MM.1S (cell line): ENCODE measurements at regions not wholly inside any gene's neighbourhood (a gene's known extent, or its start where the extent isn't known, plus 50 kb on each side); places are given as distances from the start of the nearest gene placed in this dataset.

Source experiments
- DNase-seq: peaks from one replicate; pipeline ENCODE4 v3.0.0-alpha.2; 2015
- H2AFZ ChIP-seq: fragments of 300-600 bp; sonication (generic); 2 replicates; pipeline ENCODE4 v1.6.0; 2016; ENCODE audit warnings: antibody characterized with exemption, low read length
- H3F3A ChIP-seq: fragments of 300-600 bp; sonication (generic); 2 replicates; pipeline ENCODE4 v1.6.1; 2016; ENCODE audit warnings: mild to moderate bottlenecking, antibody characterized with exemption, low read length, moderate library complexity, mixed read lengths; ENCODE audit not compliant: insufficient read depth
- H3K27ac ChIP-seq: fragments of 300-600 bp; sonication (generic); 2 replicates; pipeline ENCODE4 v1.5.1; 2016; ENCODE audit warnings: mild to moderate bottlenecking, low read length
- H3K27me3 ChIP-seq: fragments of 300-600 bp; sonication (generic); replicated peaks from 2 replicates; pipeline ENCODE4 v1.6.0; 2016; ENCODE audit warnings: low read length; ENCODE audit not compliant: insufficient read depth
- H3K36me3 ChIP-seq: fragments of 300-600 bp; sonication (generic); replicated peaks from 2 replicates; pipeline ENCODE4 v1.6.1; 2016; ENCODE audit warnings: mild to moderate bottlenecking, low read length, mixed read lengths; ENCODE audit not compliant: insufficient read depth
- H3K4me1 ChIP-seq: fragments of 300-600 bp; sonication (generic); 2 replicates; pipeline ENCODE4 v1.6.1; 2016; ENCODE audit warnings: low read length, mixed read lengths
- H3K4me2 ChIP-seq: fragments of 300-600 bp; sonication (generic); 2 replicates; pipeline ENCODE4 v1.6.0; 2016; ENCODE audit warnings: low read depth, low read length
- H3K4me3 ChIP-seq: fragments of 300-600 bp; sonication (generic); 2 replicates; pipeline ENCODE4 v1.5.1; 2016; ENCODE audit warnings: low read length, mixed read lengths
- H3K79me2 ChIP-seq: fragments of 300-600 bp; sonication (generic); 2 replicates; pipeline ENCODE4 v1.6.1; 2016; ENCODE audit warnings: mixed run types, low read length, mixed read lengths
- H3K9ac ChIP-seq: fragments of 300-600 bp; sonication (generic); 2 replicates; pipeline ENCODE4 v1.6.1; 2016; ENCODE audit warnings: low read length, mixed read lengths
- H3K9me2 ChIP-seq: fragments of 300-600 bp; sonication (generic); replicated peaks from 2 replicates; pipeline ENCODE4 v1.6.1; 2016; ENCODE audit warnings: mild to moderate bottlenecking, low read length, mixed read lengths; ENCODE audit not compliant: insufficient read depth
- H3K9me3 ChIP-seq: fragments of 300-600 bp; sonication (generic); replicated peaks from 2 replicates; pipeline ENCODE4 v1.6.1; 2016; ENCODE audit warnings: mild to moderate bottlenecking, low read length, mixed read lengths; ENCODE audit not compliant: insufficient read depth
- H4K20me1 ChIP-seq: fragments of 300-600 bp; sonication (generic); 2 replicates; pipeline ENCODE4 v1.6.1; 2016; ENCODE audit warnings: mild to moderate bottlenecking, low read length, moderate library complexity, mixed read lengths; ENCODE audit not compliant: insufficient read depth
- CTCF ChIP-seq: fragments of 300-600 bp; sonication (generic); IDR thresholded peaks from 2 replicates; pipeline ENCODE4 v1.5.1; 2016; ENCODE audit warnings: antibody characterized with exemption, low read length, mixed read lengths
- EZH2 ChIP-seq: fragments of 300-600 bp; sonication (generic); optimal IDR thresholded peaks from 2 replicates; pipeline ENCODE3; 2017; ENCODE audit warnings: low read depth, mild to moderate bottlenecking, antibody characterized with exemption, low read length, mixed read lengths
- EZH2phosphoT487 ChIP-seq: fragments of 300-600 bp; sonication (generic); IDR thresholded peaks from 2 replicates; pipeline ENCODE4 v1.6.1; 2018; ENCODE audit warnings: antibody characterized with exemption, low read length

- Histone ChIP-seq H3K4me2 (no peak overlapping the region), H3K4me1 (no peaks in the 10 kb centered on the region), H3K79me2 (no peaks in the 10 kb centered on the region), H2AFZ (no peak overlapping the region), H4K20me1 (no peaks in the 10 kb centered on the region), H3K9me2 (no peaks in the 10 kb centered on the region), H3K36me3 (no peaks in the 10 kb centered on the region), H3K4me3 (no peak overlapping the region), H3K9me3 (no peaks in the 10 kb centered on the region), H3K9ac (no peak overlapping the region), H3K27me3 (peaks cover 5% of the 10 kb centered on the region; the same call in 1 of the 2 replicates), H3F3A (no peaks in the 10 kb centered on the region), H3K27ac (no peak overlapping the region)
- DNase-seq: no peak
- TF ChIP-seq EZH2 (no peak), CTCF (no peak), EZH2phosphoT487 (no peak)
Observed at GRCh38 chr14:76967788-76968187, 60.7 kb downstream of the IRF2BPL start.

GRCh38 chr14:76965232-76965631 is 63.3 kb downstream of the IRF2BPL start:
- peaks cover 5% of the 10 kb centered on the region; the same call in 1 of the 2 replicates for H3K27me3 ChIP-seq
- no peak for DNase-seq
- H3K4me1 ChIP-seq: 0 out of 2 replicates have a peak, but pooled peaks cover 4% of the 10 kb centered on the region
- H3K9ac ChIP-seq: no peak overlapping the region
- no peaks in the 10 kb centered on the region for H3K36me3 ChIP-seq
- H3K4me3 ChIP-seq: no peak overlapping the region
- no peaks in the 10 kb centered on the region for H3K79me2 ChIP-seq
- H3K9me2 ChIP-seq: no peaks in the 10 kb centered on the region
- no peak overlapping the region for H2AFZ ChIP-seq
- H4K20me1 ChIP-seq: no peaks in the 10 kb centered on the region
- H3K27ac ChIP-seq: no peak overlapping the region
- TF ChIP-seq EZH2 (no peak), CTCF (no peak), EZH2phosphoT487 (no peak)
- H3K4me2 ChIP-seq: no peak overlapping the region
- peaks cover 9% of the 10 kb centered on the region for H3F3A ChIP-seq
- H3K9me3 ChIP-seq: no peaks in the 10 kb centered on the region

- no peak for DNase-seq
- no peak overlapping the region for H3K4me3 ChIP-seq
- H3K27me3 ChIP-seq: peaks cover 5% of the 10 kb centered on the region; the same call in 1 of the 2 replicates
- TF ChIP-seq EZH2: no peak
- no peak for TF ChIP-seq CTCF
- TF ChIP-seq EZH2phosphoT487: no peak
- H3K4me1 ChIP-seq: 0 out of 2 replicates have a peak, but pooled peaks cover 4% of the 10 kb centered on the region
- H3K27ac ChIP-seq: no peak overlapping the region
- no peak overlapping the region for H3K9ac ChIP-seq
- H3K9me2 ChIP-seq: no peaks in the 10 kb centered on the region
- H4K20me1 ChIP-seq: no peaks in the 10 kb centered on the region
- peaks cover 9% of the 10 kb centered on the region for H3F3A ChIP-seq
- no peak overlapping the region for H3K4me2 ChIP-seq
- H3K36me3 ChIP-seq: no peaks in the 10 kb centered on the region
- H3K79me2 ChIP-seq: no peaks in the 10 kb centered on the region
- H2AFZ ChIP-seq: no peak overlapping the region
- H3K9me3 ChIP-seq: no peaks in the 10 kb centered on the region
Observed at GRCh38 chr14:76964695-76965094, 63.8 kb downstream of the IRF2BPL start.
